ENCODE measurements at regions not wholly inside any gene's neighbourhood (a gene's known extent, or its start where the extent isn't known, plus 50 kb on each side); places are given as distances from the start of the nearest gene placed in this dataset.

GRCh38 chr12:46930101-46930500 lies 104.3 kb upstream of the SLC38A4 start:
- TF ChIP-seq KDM2B (CRISPR knock-in tag; IDR thresholded peaks at IDR 0.05) (no peak), ARID2 (IDR thresholded peaks at IDR 0.05) (no peak), EWSR1 (IDR thresholded peaks at IDR 0.05; ENCODE audit: borderline replicate concordance, low read depth, partially characterized antibody) (no peak), THAP12 (CRISPR knock-in tag; IDR thresholded peaks at IDR 0.05) (no peak), BDP1 (IDR thresholded peaks at IDR 0.05; ENCODE audit: insufficient read depth, insufficient read length) (no peak), CHAMP1 (IDR thresholded peaks at IDR 0.05) (no peak), NRF1 (conservative IDR thresholded peaks at IDR 0.05 in 1 of 2, IDR thresholded peaks at IDR 0.05 in 1 of 2) (no peak), ATF2 (CRISPR knock-in tag; IDR thresholded peaks at IDR 0.05) (no peak)
- no peak overlapping the region for H3K4me3 ChIP-seq
- H3K9me1 ChIP-seq (ENCODE audit: control insufficient read depth, insufficient read depth, low read length), result no peaks in the 10 kb centered on the region
- WGBS (ENCODE audit: insufficient coverage, low coverage, missing lambda C conversion rate), result 0% methylated on average over 1 of the region's 1 CpG
- no peaks in the 10 kb centered on the region for H3K36me3 ChIP-seq (ENCODE audit: control insufficient read depth, insufficient read depth, low read length)
- ChIA-PET POLR2A (no interaction called here), CTCF (ENCODE audit: low intra/inter-chr PET ratio) (no interaction called here)
- H3K27ac ChIP-seq (ENCODE audit: extremely low read depth, low read depth, low read length), result no peak overlapping the region
- BruUV-seq (replicated peaks), result no TSS peak
- no peaks in the 10 kb centered on the region for H3K9me3 ChIP-seq (replicated peaks; ENCODE audit: control insufficient read depth, insufficient read depth, low read depth, low read length)
- no peak overlapping the region for H2AFZ ChIP-seq (ENCODE audit: low read depth, low read length)
- H3K4me2 ChIP-seq (ENCODE audit: insufficient read depth, low read length), result no peak overlapping the region
- H4K20me1 ChIP-seq (replicated peaks; ENCODE audit: control insufficient read depth, insufficient read depth, low read length), result no peaks in the 10 kb centered on the region
- no peak overlapping the region for H3K9ac ChIP-seq (ENCODE audit: insufficient read depth in 1 of 2, low read depth in 2 of 2, low read length in 2 of 2)
- no peaks in the 10 kb centered on the region for H3K79me2 ChIP-seq (ENCODE audit: control insufficient read depth, insufficient read depth, low read length)
- intact Hi-C loops (cut with micrococcal nuclease), result loop anchor here (5.0 to 10.0 kb wide), 2 partner anchors 775 to 803 kb away; no protein-coding TSS in a partner anchor
- peak; percentile 11 for FAIRE-seq
- ATAC-seq, result no peak
- peaks cover 3% of the 10 kb centered on the region in 2 experiments; a peak in 1 of 5 replicates for H3K27me3 ChIP-seq (ENCODE audit: control insufficient read depth in 2 of 2, insufficient read depth in 2 of 2, low read length in 2 of 2)
- in situ Hi-C loops (cut with MboI), result no loop called here
- no peak for DNase-seq (ENCODE audit: extremely low read depth in 1 of 4, low spot score in 3 of 4)
- no peaks in the 10 kb centered on the region for H3K4me1 ChIP-seq (replicated peaks in 1 of 2; ENCODE audit: control insufficient read depth in 2 of 2, insufficient read depth in 2 of 2, low read length in 2 of 2)

All from K562 (cell line).